ENCODE measurements at regions not wholly inside any gene's neighbourhood (a gene's known extent, or its start where the extent isn't known, plus 50 kb on each side); places are given as distances from the start of the nearest gene placed in this dataset.

GRCh38 chr12:94761559-94761958 is 111.2 kb upstream of the TMCC3 start:
- no peak overlapping the region for H3K4me3 ChIP-seq (ENCODE audit: low read depth in 1 of 2, low read length in 2 of 2)
- no peaks in the 10 kb centered on the region for H3K27me3 ChIP-seq (ENCODE audit: insufficient read depth, low read length, poor library complexity)
- H3K4me1 ChIP-seq (ENCODE audit: insufficient read depth, low read length): no peaks in the 10 kb centered on the region
- H3K36me3 ChIP-seq (ENCODE audit: insufficient read depth, low read length): no peaks in the 10 kb centered on the region
- H3K9me3 ChIP-seq (ENCODE audit: insufficient read depth, low read length, severe bottlenecking): no peaks in the 10 kb centered on the region
- H3K4me2 ChIP-seq (ENCODE audit: insufficient read depth, low read length): no peak overlapping the region
- no peak for DNase-seq
- no peak overlapping the region for H3K27ac ChIP-seq (ENCODE audit: low read length)
- H2AFZ ChIP-seq (ENCODE audit: low read depth, low read length): no peak overlapping the region
- no peak for ATAC-seq (ENCODE audit: insufficient read depth, low read depth)
- H3K79me2 ChIP-seq (ENCODE audit: insufficient read depth, low read length): no peaks in the 10 kb centered on the region
- TF ChIP-seq CTCF (IDR thresholded peaks at IDR 0.05; ENCODE audit: borderline replicate concordance, extremely low read depth, low read length, poor library complexity, severe bottlenecking) (no peak), EZH2 (IDR thresholded peaks at IDR 0.05; ENCODE audit: borderline replicate concordance, low read depth, low read length, severe bottlenecking) (no peak)
- H4K20me1 ChIP-seq (ENCODE audit: insufficient read depth, low read length): no peaks in the 10 kb centered on the region
- no peak overlapping the region for H3K9ac ChIP-seq (ENCODE audit: low read depth, low read length)

- TF ChIP-seq EZH2 (IDR thresholded peaks at IDR 0.05; ENCODE audit: borderline replicate concordance, low read depth, low read length, severe bottlenecking) (no peak), CTCF (IDR thresholded peaks at IDR 0.05; ENCODE audit: borderline replicate concordance, extremely low read depth, low read length, poor library complexity, severe bottlenecking) (no peak)
- Histone ChIP-seq H3K9me3 (ENCODE audit: insufficient read depth, low read length, severe bottlenecking) (no peaks in the 10 kb centered on the region), H3K27me3 (ENCODE audit: insufficient read depth, low read length, poor library complexity) (no peaks in the 10 kb centered on the region), H3K9ac (ENCODE audit: low read depth, low read length) (no peak overlapping the region), H3K79me2 (ENCODE audit: insufficient read depth, low read length) (no peaks in the 10 kb centered on the region), H3K27ac (ENCODE audit: low read length) (no peak overlapping the region), H3K4me3 (ENCODE audit: low read depth in 1 of 2, low read length in 2 of 2) (no peak overlapping the region), H3K4me2 (ENCODE audit: insufficient read depth, low read length) (no peak overlapping the region), H3K4me1 (ENCODE audit: insufficient read depth, low read length) (no peaks in the 10 kb centered on the region), H4K20me1 (ENCODE audit: insufficient read depth, low read length) (no peaks in the 10 kb centered on the region), H2AFZ (ENCODE audit: low read depth, low read length) (no peak overlapping the region), H3K36me3 (ENCODE audit: insufficient read depth, low read length) (no peaks in the 10 kb centered on the region)
- no peak for DNase-seq
- ATAC-seq (ENCODE audit: insufficient read depth, low read depth): no peak
These were observed 110.4 kb upstream of the TMCC3 start for GRCh38 chr12:94760786-94761185.

GRCh38 chr12:94756789-94757188 is 106.4 kb upstream of the TMCC3 start:
- ATAC-seq (ENCODE audit: insufficient read depth, low read depth) (no peak), DNase-seq (no peak)
- Histone ChIP-seq H3K27ac (ENCODE audit: low read length) (no peak overlapping the region), H3K36me3 (ENCODE audit: insufficient read depth, low read length) (no peaks in the 10 kb centered on the region), H2AFZ (ENCODE audit: low read depth, low read length) (no peak overlapping the region), H4K20me1 (ENCODE audit: insufficient read depth, low read length) (no peaks in the 10 kb centered on the region), H3K9ac (ENCODE audit: low read depth, low read length) (no peak overlapping the region), H3K27me3 (ENCODE audit: insufficient read depth, low read length, poor library complexity) (peaks cover 4% of the 10 kb centered on the region), H3K79me2 (ENCODE audit: insufficient read depth, low read length) (no peaks in the 10 kb centered on the region), H3K4me1 (ENCODE audit: insufficient read depth, low read length) (no peaks in the 10 kb centered on the region), H3K4me3 (ENCODE audit: low read depth in 1 of 2, low read length in 2 of 2) (no peak overlapping the region), H3K4me2 (ENCODE audit: insufficient read depth, low read length) (no peak overlapping the region), H3K9me3 (ENCODE audit: insufficient read depth, low read length, severe bottlenecking) (no peaks in the 10 kb centered on the region)
- TF ChIP-seq EZH2 (IDR thresholded peaks at IDR 0.05; ENCODE audit: borderline replicate concordance, low read depth, low read length, severe bottlenecking): no peak
- TF ChIP-seq CTCF (IDR thresholded peaks at IDR 0.05; ENCODE audit: borderline replicate concordance, extremely low read depth, low read length, poor library complexity, severe bottlenecking): no peak

- Histone ChIP-seq H3K9me3 (ENCODE audit: insufficient read depth, low read length, severe bottlenecking) (no peaks in the 10 kb centered on the region), H2AFZ (ENCODE audit: low read depth, low read length) (no peak overlapping the region), H3K4me2 (ENCODE audit: insufficient read depth, low read length) (no peak overlapping the region), H3K27me3 (ENCODE audit: insufficient read depth, low read length, poor library complexity) (peaks cover 4% of the 10 kb centered on the region), H3K4me1 (ENCODE audit: insufficient read depth, low read length) (no peaks in the 10 kb centered on the region), H4K20me1 (ENCODE audit: insufficient read depth, low read length) (no peaks in the 10 kb centered on the region), H3K27ac (ENCODE audit: low read length) (no peak overlapping the region), H3K79me2 (ENCODE audit: insufficient read depth, low read length) (no peaks in the 10 kb centered on the region), H3K9ac (ENCODE audit: low read depth, low read length) (no peak overlapping the region), H3K4me3 (ENCODE audit: low read depth in 1 of 2, low read length in 2 of 2) (no peak overlapping the region), H3K36me3 (ENCODE audit: insufficient read depth, low read length) (no peaks in the 10 kb centered on the region)
- no peak for TF ChIP-seq CTCF (IDR thresholded peaks at IDR 0.05; ENCODE audit: borderline replicate concordance, extremely low read depth, low read length, poor library complexity, severe bottlenecking)
- no peak for TF ChIP-seq EZH2 (IDR thresholded peaks at IDR 0.05; ENCODE audit: borderline replicate concordance, low read depth, low read length, severe bottlenecking)
- ATAC-seq (ENCODE audit: insufficient read depth, low read depth) (no peak), DNase-seq (no peak)
These were observed 105.2 kb upstream of the TMCC3 start for GRCh38 chr12:94755598-94755997.
